ENCODE measurements at regions not wholly inside any gene's neighbourhood (a gene's known extent, or its start where the extent isn't known, plus 50 kb on each side); places are given as distances from the start of the nearest gene placed in this dataset.
"Not testable (repeated sequence)": the region's sequence is repeated elsewhere in the genome, so short reads cannot be mapped to it uniquely, and the experiment has no call there.

DNA sequence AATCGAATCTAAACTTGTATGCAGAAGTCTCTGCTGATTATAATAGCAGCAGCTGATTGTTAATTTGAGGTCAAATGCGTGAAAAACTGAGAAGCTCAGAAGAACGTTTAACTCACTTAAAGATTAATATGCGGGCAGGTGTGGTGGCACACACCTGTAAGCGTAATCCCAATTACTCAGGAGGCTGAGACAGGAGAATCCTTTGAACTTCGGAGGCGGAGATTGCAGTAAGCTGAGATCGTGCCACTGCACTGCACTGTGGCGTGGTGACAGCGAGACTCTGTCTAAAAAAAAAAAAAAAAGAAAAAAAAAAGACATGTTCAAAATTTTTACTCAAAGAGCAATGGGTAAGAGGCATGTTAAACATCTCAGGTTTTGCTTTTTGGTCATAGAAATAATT is 1370.8 kb downstream of the GRIK2 start:
- no peaks in the 10 kb centered on the region for H3K27me3 Mint-ChIP-seq
- no peak overlapping the region for H3K4me3 Mint-ChIP-seq
- H3K4me1 Mint-ChIP-seq (ENCODE audit: low read depth) = no peaks in the 10 kb centered on the region
- no peak for DNase-seq
- ChIA-PET CTCF (no interaction called here), POLR2A (no interaction called here)
- H3K27ac Mint-ChIP-seq = no peak overlapping the region
- peaks cover 14% of the 10 kb centered on the region for H3K9me3 Mint-ChIP-seq
- H3K36me3 Mint-ChIP-seq = no peaks in the 10 kb centered on the region
- intact Hi-C loops (cut with micrococcal nuclease) = no loop called here

DNA sequence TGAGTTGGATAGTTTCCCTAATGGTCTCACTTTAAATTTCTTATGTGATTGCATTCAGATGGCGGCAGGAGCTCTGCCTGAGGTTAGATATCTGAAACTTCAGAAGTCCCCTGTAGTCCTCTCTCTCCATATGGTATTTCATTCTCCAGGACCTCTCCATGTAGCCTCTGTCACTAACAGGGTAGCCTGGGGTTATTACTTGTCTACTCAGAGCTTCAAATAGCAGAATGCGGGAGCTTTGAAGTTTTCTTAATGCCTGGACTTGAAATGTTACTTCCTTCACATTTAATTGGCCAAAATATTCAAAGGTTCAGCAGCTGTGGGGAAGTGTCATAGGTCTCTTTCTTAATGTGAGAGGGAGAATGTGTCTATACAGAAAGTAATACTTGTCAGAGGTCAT is 1370.4 kb downstream of the GRIK2 start:
- no peak overlapping the region for H3K4me3 Mint-ChIP-seq
- H3K27ac Mint-ChIP-seq = no peak overlapping the region
- H3K9me3 Mint-ChIP-seq = peaks cover 11% of the 10 kb centered on the region
- ChIA-PET CTCF (no interaction called here), POLR2A (no interaction called here)
- no peaks in the 10 kb centered on the region for H3K36me3 Mint-ChIP-seq
- DNase-seq = no peak
- no peaks in the 10 kb centered on the region for H3K4me1 Mint-ChIP-seq (ENCODE audit: low read depth)
- intact Hi-C loops (cut with micrococcal nuclease) = no loop called here
- no peaks in the 10 kb centered on the region for H3K27me3 Mint-ChIP-seq

DNA sequence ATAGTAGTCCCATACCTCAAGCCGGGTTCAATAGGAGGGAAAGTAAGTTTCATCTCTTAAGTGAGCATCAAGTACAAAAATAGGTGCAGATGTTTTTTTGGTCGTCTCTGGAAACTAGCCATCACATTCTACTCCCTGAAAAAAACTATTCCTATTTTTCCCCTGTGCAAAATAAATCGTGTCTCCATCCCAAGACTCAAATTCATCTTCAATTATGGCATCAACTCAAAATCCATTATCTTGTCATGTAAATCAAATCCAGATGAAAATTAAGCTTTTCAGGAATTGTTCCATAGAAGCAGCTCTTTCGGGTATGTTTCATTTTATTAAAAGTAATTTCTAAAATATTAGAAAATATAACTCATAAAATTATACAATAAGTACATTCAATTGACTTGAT is 1368.4 kb downstream of the GRIK2 start:
- Mint-ChIP-seq H3K27ac (no peak overlapping the region), H3K27me3 (no peaks in the 10 kb centered on the region), H3K36me3 (no peaks in the 10 kb centered on the region), H3K4me1 (ENCODE audit: low read depth) (no peaks in the 10 kb centered on the region), H3K9me3 (peaks cover 10% of the 10 kb centered on the region), H3K4me3 (no peak overlapping the region)
- DNase-seq = no peak
- ChIA-PET POLR2A (no interaction called here), CTCF (no interaction called here)
- intact Hi-C loops (cut with micrococcal nuclease) = no loop called here

DNA sequence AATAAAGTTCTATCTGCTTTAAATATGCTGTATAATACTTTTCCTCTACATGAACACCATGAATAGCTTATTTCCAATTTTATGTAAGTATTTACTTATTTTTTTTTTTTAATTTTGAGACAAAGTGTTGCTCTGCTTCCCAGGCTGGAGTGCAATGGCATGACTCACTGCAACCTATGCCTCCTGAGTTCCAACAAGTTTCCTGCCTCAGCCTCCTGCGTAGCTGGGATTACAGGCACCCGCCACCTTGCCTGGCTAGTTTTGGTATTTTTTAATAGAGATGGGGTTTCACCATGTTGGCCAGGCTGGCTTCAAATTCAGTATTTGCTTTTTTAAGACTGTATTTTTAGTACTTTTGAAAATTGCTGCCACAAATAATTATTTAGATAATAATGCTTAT is 1365.9 kb downstream of the GRIK2 start:
- Mint-ChIP-seq H3K27ac (no peak overlapping the region), H3K4me3 (no peak overlapping the region), H3K4me1 (ENCODE audit: low read depth) (no peaks in the 10 kb centered on the region), H3K9me3 (peaks cover 8% of the 10 kb centered on the region), H3K27me3 (no peaks in the 10 kb centered on the region), H3K36me3 (no peaks in the 10 kb centered on the region)
- no peak for DNase-seq
- CTCF ChIA-PET = no interaction called here
- intact Hi-C loops (cut with micrococcal nuclease) = no loop called here
- POLR2A ChIA-PET = no interaction called here

DNA sequence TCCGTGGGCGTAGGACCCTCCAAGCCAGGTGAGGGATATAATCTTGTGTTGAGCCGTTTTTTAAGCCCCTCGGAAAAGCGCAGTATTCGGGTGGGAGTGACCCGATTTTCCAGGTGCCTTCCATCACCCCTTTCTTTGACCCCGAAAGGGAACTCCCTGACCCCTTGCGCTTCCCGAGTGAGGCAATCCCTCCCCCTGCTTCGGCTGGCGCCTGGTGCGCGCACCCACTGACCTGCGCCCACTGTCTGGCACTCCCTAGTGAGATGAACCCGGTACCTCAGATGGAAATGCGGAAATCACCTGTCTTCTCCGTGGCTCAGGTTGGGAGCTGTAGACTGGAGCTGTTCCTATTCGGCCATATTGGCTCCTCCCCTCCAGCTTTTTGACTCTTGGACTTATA is 1365.0 kb downstream of the GRIK2 start:
- CTCF ChIA-PET; H3K27ac Mint-ChIP-seq; H3K36me3 Mint-ChIP-seq; H3K4me3 Mint-ChIP-seq; H3K9me3 Mint-ChIP-seq; intact Hi-C loops (cut with micrococcal nuclease); H3K4me1 Mint-ChIP-seq (ENCODE audit: low read depth); POLR2A ChIA-PET; H3K27me3 Mint-ChIP-seq; DNase-seq: not testable (repeated sequence)

DNA sequence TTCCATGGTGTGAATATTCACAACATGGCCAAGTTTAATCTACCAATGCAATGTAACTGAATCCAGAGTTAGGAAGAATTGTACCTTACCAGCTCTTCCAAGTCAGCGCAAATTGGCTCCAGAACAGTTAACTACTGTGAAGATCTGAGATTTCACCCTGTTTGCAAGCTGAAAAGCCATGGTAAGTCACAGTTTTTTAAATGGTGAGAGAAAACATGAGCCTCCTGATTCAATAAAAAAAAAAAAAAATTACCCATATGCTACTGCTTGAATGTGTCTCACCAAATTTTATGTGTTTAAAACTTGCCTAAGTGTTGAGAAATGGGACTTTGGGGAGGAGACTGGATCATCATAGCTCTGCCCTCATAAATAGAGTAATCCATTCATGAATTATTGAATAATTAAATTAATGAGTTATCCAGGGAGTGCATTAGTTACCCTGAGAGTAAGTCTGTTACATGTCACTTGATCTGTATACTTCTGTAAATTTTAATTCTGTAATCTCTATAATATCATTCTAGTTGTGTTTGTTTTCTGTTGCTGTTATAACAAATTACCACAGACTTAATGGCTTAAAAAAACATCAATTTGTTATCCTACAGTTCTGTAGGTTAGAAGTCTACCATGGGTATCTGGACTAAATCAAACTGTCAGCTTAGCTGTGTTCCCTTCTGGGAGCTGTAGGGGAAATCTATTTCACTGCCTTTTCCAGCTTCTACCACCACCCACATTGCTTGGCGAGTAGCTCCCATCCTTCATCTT is 1355.9 kb downstream of the GRIK2 start:
- intact Hi-C loops (cut with micrococcal nuclease) = no loop called here
- Mint-ChIP-seq H3K27ac (no peak overlapping the region), H3K4me3 (no peak overlapping the region), H3K27me3 (no peaks in the 10 kb centered on the region), H3K4me1 (ENCODE audit: low read depth) (no peaks in the 10 kb centered on the region), H3K36me3 (no peaks in the 10 kb centered on the region), H3K9me3 (peaks cover 6% of the 10 kb centered on the region)
- ChIA-PET POLR2A (no interaction called here), CTCF (no interaction called here)
- DNase-seq = no peak

DNA sequence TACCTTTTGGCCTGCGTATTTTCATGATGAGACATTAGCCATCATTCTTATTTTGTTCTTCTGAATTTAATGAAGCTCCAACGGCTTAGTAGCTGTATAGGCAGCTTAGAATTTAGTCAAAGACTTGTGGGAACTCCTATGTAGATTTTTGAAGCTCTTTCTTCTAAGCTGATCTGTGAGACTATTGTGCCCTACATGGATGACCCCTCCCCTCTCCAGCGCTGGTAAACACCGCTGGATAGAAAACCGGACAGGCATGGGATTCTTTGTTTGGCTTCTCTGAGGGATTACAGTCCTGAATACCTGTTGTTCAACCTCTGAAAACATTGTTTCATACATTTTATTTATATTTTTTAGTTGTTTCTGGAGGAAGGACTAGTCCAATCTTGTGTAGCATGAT is 1353.4 kb downstream of the GRIK2 start:
- Mint-ChIP-seq H3K36me3 (no peaks in the 10 kb centered on the region), H3K4me3 (no peak overlapping the region), H3K9me3 (peaks cover 4% of the 10 kb centered on the region), H3K4me1 (ENCODE audit: low read depth) (no peaks in the 10 kb centered on the region), H3K27ac (no peak overlapping the region), H3K27me3 (no peaks in the 10 kb centered on the region)
- intact Hi-C loops (cut with micrococcal nuclease) = no loop called here
- POLR2A ChIA-PET = no interaction called here
- CTCF ChIA-PET = no interaction called here
- no peak for DNase-seq

DNA sequence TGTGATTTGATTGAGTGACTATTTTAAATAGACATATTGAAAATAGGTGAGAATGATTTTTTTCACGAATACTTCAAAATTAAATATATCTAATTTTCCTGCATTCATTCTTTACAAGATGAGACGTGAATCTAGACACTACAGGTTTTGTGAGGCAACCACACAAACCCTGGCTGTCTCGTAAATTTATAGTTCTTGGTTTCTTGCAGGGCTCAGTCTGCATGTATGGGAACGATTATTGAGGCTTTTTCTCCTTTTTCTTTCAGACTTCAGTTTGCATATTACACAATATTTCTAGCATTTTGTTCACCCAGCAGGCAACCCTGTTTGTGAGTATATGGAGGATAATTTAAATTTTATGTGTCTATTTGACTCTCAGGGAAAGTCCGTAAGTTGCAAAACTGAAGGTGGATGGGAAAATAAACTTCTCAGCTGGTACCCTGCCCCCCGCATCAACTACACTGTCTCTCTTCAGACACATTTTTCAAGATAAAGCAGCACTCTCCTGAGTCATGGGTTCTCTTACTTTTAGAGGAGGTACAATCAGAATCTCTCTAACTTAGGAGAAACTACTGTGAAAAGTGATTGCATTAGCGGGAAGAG is 1349.3 kb downstream of the GRIK2 start:
- DNase-seq = no peak
- Mint-ChIP-seq H3K36me3 (no peaks in the 10 kb centered on the region), H3K9me3 (no peaks in the 10 kb centered on the region), H3K4me1 (ENCODE audit: low read depth) (no peaks in the 10 kb centered on the region), H3K27ac (no peak overlapping the region), H3K27me3 (no peaks in the 10 kb centered on the region), H3K4me3 (no peak overlapping the region)
- intact Hi-C loops (cut with micrococcal nuclease) = no loop called here
- ChIA-PET POLR2A (no interaction called here), CTCF (no interaction called here)

DNA sequence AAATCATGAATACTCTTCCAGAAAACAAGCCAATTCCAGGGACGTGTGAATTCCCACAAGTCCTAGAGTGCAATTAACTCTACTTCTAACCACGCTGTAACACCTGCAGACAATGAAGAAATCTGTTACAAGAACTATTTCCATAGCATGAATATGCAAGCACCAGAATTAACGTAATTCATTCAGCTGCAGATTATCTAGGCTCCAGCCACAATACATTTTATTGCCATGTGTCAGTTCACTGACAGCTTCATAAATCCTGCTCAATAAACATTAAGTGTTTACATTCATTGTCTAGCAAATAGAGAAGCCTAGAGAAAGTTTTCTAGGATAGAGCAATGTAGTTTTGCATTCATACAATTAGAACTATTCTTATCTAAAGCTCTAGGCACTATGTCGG is 1348.5 kb downstream of the GRIK2 start:
- H3K27me3 Mint-ChIP-seq = no peaks in the 10 kb centered on the region
- no peak for DNase-seq
- ChIA-PET CTCF (no interaction called here), POLR2A (no interaction called here)
- intact Hi-C loops (cut with micrococcal nuclease) = no loop called here
- no peak overlapping the region for H3K4me3 Mint-ChIP-seq
- no peaks in the 10 kb centered on the region for H3K4me1 Mint-ChIP-seq (ENCODE audit: low read depth)
- no peak overlapping the region for H3K27ac Mint-ChIP-seq
- H3K36me3 Mint-ChIP-seq = no peaks in the 10 kb centered on the region
- H3K9me3 Mint-ChIP-seq = no peaks in the 10 kb centered on the region

DNA sequence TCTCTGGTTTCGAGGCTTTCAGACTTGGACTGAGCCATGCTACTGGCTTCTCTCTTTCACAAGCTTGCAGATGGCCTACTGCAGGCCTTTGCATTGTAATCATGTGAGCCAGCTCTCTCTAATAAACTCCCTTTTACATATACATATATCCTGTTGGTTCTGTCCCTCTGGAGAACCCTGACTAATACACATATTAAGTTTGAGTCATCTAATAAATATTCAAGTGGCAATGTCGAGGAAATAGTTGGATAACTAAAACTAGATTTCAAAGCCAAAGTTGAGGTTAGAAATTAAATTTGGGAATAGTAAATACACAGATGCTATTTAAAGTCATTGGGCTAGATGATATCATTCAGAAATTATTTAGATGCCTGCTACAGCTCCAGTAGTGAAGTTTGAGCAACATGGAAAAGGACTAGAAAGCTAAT is 1343.4 kb downstream of the GRIK2 start:
- no peak overlapping the region for H3K4me3 Mint-ChIP-seq
- H3K27me3 Mint-ChIP-seq = no peaks in the 10 kb centered on the region
- POLR2A ChIA-PET = no interaction called here
- intact Hi-C loops (cut with micrococcal nuclease) = no loop called here
- H3K4me1 Mint-ChIP-seq (ENCODE audit: low read depth) = no peaks in the 10 kb centered on the region
- DNase-seq = no peak
- CTCF ChIA-PET = no interaction called here
- H3K9me3 Mint-ChIP-seq = peaks cover 4% of the 10 kb centered on the region
- no peak overlapping the region for H3K27ac Mint-ChIP-seq
- no peaks in the 10 kb centered on the region for H3K36me3 Mint-ChIP-seq

DNA sequence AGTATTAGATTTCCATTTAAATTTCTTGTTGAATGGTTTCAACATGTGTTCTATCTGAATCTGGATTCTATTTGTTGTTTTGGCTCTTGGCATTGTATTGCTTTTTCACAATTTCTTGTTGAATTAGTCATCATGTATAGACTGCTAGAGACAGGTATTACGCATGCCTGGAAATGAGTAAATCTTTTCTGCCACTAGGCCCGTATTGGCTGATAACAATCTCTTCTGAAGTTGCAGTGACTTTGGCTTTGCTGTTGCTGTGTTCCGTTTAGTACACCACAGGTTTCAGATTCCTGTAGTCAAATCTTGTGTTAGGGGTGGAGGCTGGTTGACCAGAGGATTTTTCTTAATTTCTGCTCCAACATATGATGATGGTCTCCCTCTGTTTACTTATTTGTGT is 1339.4 kb downstream of the GRIK2 start:
- intact Hi-C loops (cut with micrococcal nuclease) = no loop called here
- peaks cover 20% of the 10 kb centered on the region for H3K9me3 Mint-ChIP-seq
- H3K27me3 Mint-ChIP-seq = no peaks in the 10 kb centered on the region
- no peak overlapping the region for H3K27ac Mint-ChIP-seq
- no peaks in the 10 kb centered on the region for H3K36me3 Mint-ChIP-seq
- H3K4me3 Mint-ChIP-seq = no peak overlapping the region
- H3K4me1 Mint-ChIP-seq (ENCODE audit: low read depth) = no peaks in the 10 kb centered on the region
- POLR2A ChIA-PET = no interaction called here
- no peak for DNase-seq
- CTCF ChIA-PET = no interaction called here

DNA sequence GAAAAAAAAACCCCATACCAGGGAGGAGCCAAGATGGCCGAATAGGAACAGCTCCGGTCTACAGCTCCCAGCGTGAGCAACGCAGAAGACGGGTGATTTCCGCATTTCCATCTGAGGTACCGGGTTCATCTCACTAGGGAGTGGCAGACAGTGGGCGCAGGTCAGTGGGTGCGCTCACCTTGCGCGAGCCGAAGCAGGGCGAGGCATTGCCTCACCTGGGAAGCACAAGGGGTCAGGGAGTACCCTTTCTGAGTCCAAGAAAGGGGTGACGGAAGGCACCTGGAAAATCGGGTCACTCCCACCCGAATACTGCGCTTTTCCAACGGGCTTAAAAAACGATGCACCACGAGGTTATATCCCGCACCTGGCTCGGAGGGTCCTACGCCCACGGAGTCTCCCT is 1328.6 kb downstream of the GRIK2 start:
- H3K4me3 Mint-ChIP-seq; CTCF ChIA-PET; POLR2A ChIA-PET; H3K4me1 Mint-ChIP-seq (ENCODE audit: low read depth); DNase-seq; intact Hi-C loops (cut with micrococcal nuclease); H3K36me3 Mint-ChIP-seq; H3K27me3 Mint-ChIP-seq; H3K9me3 Mint-ChIP-seq; H3K27ac Mint-ChIP-seq: not testable (repeated sequence)

DNA sequence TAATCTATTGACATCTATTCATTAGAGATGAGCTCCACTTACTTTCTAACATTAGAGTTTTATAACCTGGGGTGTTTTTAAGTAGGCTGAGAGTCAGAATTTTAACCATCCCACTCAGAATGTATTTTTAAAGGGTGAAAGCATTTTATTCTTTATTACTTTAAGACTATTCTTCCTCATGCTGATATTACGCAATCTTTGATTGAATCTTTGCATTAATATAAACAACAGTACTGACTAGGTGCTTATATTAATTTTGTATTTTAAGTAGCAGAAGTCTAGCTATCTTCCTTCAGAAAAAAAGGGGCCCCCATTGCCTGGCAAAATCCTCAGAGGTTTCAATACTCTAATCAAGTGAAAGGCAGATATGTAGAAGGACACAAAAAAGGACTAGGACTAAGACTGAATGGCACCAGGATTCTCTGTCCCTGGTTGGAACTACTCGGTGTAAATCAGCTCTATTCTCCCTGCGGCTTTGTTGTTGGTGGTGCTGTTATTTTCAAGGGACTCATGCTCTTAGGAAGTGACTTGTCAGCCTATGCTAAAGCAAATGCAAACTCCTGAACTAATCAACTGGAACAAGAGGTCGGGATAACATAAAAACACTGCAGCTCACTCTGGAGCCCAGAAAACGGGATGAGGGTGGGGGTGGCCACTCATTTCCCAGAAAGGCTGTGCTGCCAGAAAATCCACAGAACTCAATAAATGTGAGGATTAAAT is 1324.4 kb downstream of the GRIK2 start:
- H3K27me3 Mint-ChIP-seq = no peaks in the 10 kb centered on the region
- POLR2A ChIA-PET = no interaction called here
- CTCF ChIA-PET = no interaction called here
- H3K4me1 Mint-ChIP-seq (ENCODE audit: low read depth) = no peaks in the 10 kb centered on the region
- H3K36me3 Mint-ChIP-seq = no peaks in the 10 kb centered on the region
- intact Hi-C loops (cut with micrococcal nuclease) = no loop called here
- no peak for DNase-seq
- H3K4me3 Mint-ChIP-seq = no peak overlapping the region
- no peaks in the 10 kb centered on the region for H3K9me3 Mint-ChIP-seq
- H3K27ac Mint-ChIP-seq = no peak overlapping the region
